Breast epithelium (tissue), 3 donors: ENCODE measurements at regions not wholly inside any gene's neighbourhood (a gene's known extent, or its start where the extent isn't known, plus 50 kb on each side); places are given as distances from the start of the nearest gene placed in this dataset.

Experiments
- POLR2A ChIP-seq: fragments of 450-650 bp; IDR thresholded peaks from one replicate; pipeline ENCODE4 v1.6.1; 2016; ENCODE audit warnings: antibody characterized with exemption, mild to moderate bottlenecking, moderate library complexity
- TF ChIP-seq, protein P1 (sequence below), 3 donors: fragments of 450-650 bp; IDR thresholded peaks; one replicate each; pipeline ENCODE4 v1.5.1; 2016 to 2017; ENCODE audit warnings: antibody characterized with exemption in 3 of 3, mild to moderate bottlenecking in 3 of 3, moderate library complexity in 3 of 3

DNA sequence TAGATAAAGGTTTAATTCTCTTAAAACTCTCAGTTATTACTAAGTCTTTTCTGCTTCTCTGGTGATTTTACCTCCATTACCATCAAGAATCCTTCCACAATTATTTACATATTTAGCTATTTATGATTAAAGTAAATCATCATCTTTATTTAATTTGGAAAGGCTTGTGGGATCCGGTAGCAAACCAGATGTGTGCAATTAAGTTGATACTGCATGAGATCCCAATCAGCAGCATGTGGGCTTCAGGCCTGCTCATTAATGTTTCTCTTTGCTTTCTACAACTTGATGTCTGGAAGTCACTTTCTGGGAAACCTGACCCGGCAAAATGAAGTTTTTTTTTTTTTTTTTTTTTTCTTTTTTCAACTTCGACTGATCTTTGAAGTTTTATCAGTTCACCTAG, 558.4 kb upstream of the ANO5 start:
- TF ChIP-seq, protein P1, sequence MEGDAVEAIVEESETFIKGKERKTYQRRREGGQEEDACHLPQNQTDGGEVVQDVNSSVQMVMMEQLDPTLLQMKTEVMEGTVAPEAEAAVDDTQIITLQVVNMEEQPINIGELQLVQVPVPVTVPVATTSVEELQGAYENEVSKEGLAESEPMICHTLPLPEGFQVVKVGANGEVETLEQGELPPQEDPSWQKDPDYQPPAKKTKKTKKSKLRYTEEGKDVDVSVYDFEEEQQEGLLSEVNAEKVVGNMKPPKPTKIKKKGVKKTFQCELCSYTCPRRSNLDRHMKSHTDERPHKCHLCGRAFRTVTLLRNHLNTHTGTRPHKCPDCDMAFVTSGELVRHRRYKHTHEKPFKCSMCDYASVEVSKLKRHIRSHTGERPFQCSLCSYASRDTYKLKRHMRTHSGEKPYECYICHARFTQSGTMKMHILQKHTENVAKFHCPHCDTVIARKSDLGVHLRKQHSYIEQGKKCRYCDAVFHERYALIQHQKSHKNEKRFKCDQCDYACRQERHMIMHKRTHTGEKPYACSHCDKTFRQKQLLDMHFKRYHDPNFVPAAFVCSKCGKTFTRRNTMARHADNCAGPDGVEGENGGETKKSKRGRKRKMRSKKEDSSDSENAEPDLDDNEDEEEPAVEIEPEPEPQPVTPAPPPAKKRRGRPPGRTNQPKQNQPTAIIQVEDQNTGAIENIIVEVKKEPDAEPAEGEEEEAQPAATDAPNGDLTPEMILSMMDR (IDR thresholded peaks at IDR 0.05) = no peak
- no peak for TF ChIP-seq POLR2A
